ENCODE measurements at regions not wholly inside any gene's neighbourhood (a gene's known extent, or its start where the extent isn't known, plus 50 kb on each side); places are given as distances from the start of the nearest gene placed in this dataset.

- H3K4me3 Mint-ChIP-seq (ENCODE audit: unreplicated experiment): no peak overlapping the region
- H3K27me3 Mint-ChIP-seq (ENCODE audit: insufficient read depth, unreplicated experiment): no peaks in the 10 kb centered on the region
- H3K27ac Mint-ChIP-seq (ENCODE audit: low read depth, unreplicated experiment): no peak overlapping the region
- no TSS peak for BruUV-seq (replicated peaks)
- H3K4me1 Mint-ChIP-seq (ENCODE audit: insufficient read depth, unreplicated experiment): peaks cover 18% of the 10 kb centered on the region
- DNase-seq (ENCODE audit: unreplicated experiment): no peak
- no peaks in the 10 kb centered on the region for H3K9me3 Mint-ChIP-seq (ENCODE audit: unreplicated experiment)
- intact Hi-C loops (cut with micrococcal nuclease): no loop called here
- H3K36me3 Mint-ChIP-seq (ENCODE audit: insufficient read depth, unreplicated experiment): no peaks in the 10 kb centered on the region
- POLR2A ChIA-PET: interaction anchor here (0.7 to 1.1 kb wide), 2 partner anchors 11 to 231 kb away, joined by 3 read pairs; no protein-coding TSS in a partner anchor
- no peak for TF ChIP-seq CTCF (IDR thresholded peaks at IDR 0.05; ENCODE audit: unreplicated experiment)
- CTCF ChIA-PET: interaction anchor here (0.6 kb wide), 1 partner anchor 9 kb away, joined by 3 read pairs; no protein-coding TSS in a partner anchor
These were observed 606.6 kb upstream of the SYT4 start for GRCh38 chr18:43883886-43884285.

GRCh38 chr18:43886341-43886740, 609.1 kb upstream of the SYT4 start:
- DNase-seq (ENCODE audit: unreplicated experiment): peak; percentile 57
- POLR2A ChIA-PET: interaction anchor here (1.8 to 2.7 kb wide), 2 partner anchors 9 to 16 kb away, joined by 6 to 19 read pairs; no protein-coding TSS in a partner anchor

GRCh38 chr18:43887491-43887890, 610.2 kb upstream of the SYT4 start:
- Mint-ChIP-seq H3K9me3 (ENCODE audit: unreplicated experiment) (no peaks in the 10 kb centered on the region), H3K27me3 (ENCODE audit: insufficient read depth, unreplicated experiment) (no peaks in the 10 kb centered on the region)

More at GRCh38 chr18:43886341-43886740, 609.1 kb upstream of the SYT4 start:
- no peaks in the 10 kb centered on the region for H3K9me3 Mint-ChIP-seq (ENCODE audit: unreplicated experiment)
- intact Hi-C loops (cut with micrococcal nuclease): no loop called here
- H3K4me3 Mint-ChIP-seq (ENCODE audit: unreplicated experiment): no peak overlapping the region
- no peak for TF ChIP-seq CTCF (IDR thresholded peaks at IDR 0.05; ENCODE audit: unreplicated experiment)
- H3K36me3 Mint-ChIP-seq (ENCODE audit: insufficient read depth, unreplicated experiment): no peaks in the 10 kb centered on the region
- no peak overlapping the region for H3K27ac Mint-ChIP-seq (ENCODE audit: low read depth, unreplicated experiment)
- peaks cover 18% of the 10 kb centered on the region for H3K4me1 Mint-ChIP-seq (ENCODE audit: insufficient read depth, unreplicated experiment)
- H3K27me3 Mint-ChIP-seq (ENCODE audit: insufficient read depth, unreplicated experiment): no peaks in the 10 kb centered on the region
- CTCF ChIA-PET: interaction anchor here (1.0 kb wide), 1 partner anchor 38 kb away, joined by 3 read pairs; no protein-coding TSS in a partner anchor
- BruUV-seq (replicated peaks): no TSS peak

GRCh38 chr18:43888598-43888997, 611.3 kb upstream of the SYT4 start:
- Mint-ChIP-seq H3K36me3 (ENCODE audit: insufficient read depth, unreplicated experiment) (no peaks in the 10 kb centered on the region), H3K4me3 (ENCODE audit: unreplicated experiment) (no peak overlapping the region), H3K27ac (ENCODE audit: low read depth, unreplicated experiment) (no peak overlapping the region), H3K4me1 (ENCODE audit: insufficient read depth, unreplicated experiment) (peaks cover 31% of the 10 kb centered on the region), H3K27me3 (ENCODE audit: insufficient read depth, unreplicated experiment) (no peaks in the 10 kb centered on the region), H3K9me3 (ENCODE audit: unreplicated experiment) (no peaks in the 10 kb centered on the region)
- BruUV-seq (replicated peaks): no TSS peak
- intact Hi-C loops (cut with micrococcal nuclease): no loop called here
- peak; percentile 36 for DNase-seq (ENCODE audit: unreplicated experiment)
- TF ChIP-seq CTCF (IDR thresholded peaks at IDR 0.05; ENCODE audit: unreplicated experiment): no peak
- POLR2A ChIA-PET: interaction anchor here (0.6 kb wide), 1 partner anchor 317 kb away, joined by 3 read pairs; no protein-coding TSS in a partner anchor
- CTCF ChIA-PET: no interaction called here

More at GRCh38 chr18:43887491-43887890, 610.2 kb upstream of the SYT4 start:
- no TSS peak for BruUV-seq (replicated peaks)
- Mint-ChIP-seq H3K4me1 (ENCODE audit: insufficient read depth, unreplicated experiment) (peaks cover 20% of the 10 kb centered on the region), H3K4me3 (ENCODE audit: unreplicated experiment) (no peak overlapping the region), H3K36me3 (ENCODE audit: insufficient read depth, unreplicated experiment) (no peaks in the 10 kb centered on the region), H3K27ac (ENCODE audit: low read depth, unreplicated experiment) (no peak overlapping the region)
- POLR2A ChIA-PET: interaction anchor here (1.8 to 2.7 kb wide), 2 partner anchors 10 to 18 kb away, joined by 6 to 19 read pairs; no protein-coding TSS in a partner anchor
- CTCF ChIA-PET: interaction anchor here (0.6 kb wide), 1 partner anchor 94 kb away, joined by 3 read pairs; no protein-coding TSS in a partner anchor
- TF ChIP-seq CTCF (IDR thresholded peaks at IDR 0.05; ENCODE audit: unreplicated experiment): no peak
- intact Hi-C loops (cut with micrococcal nuclease): no loop called here
- DNase-seq (ENCODE audit: unreplicated experiment): no peak
